HPDE6-E6E7 (cell line): ENCODE measurements at regions not wholly inside any gene's neighbourhood (a gene's known extent, or its start where the extent isn't known, plus 50 kb on each side); places are given as distances from the start of the nearest gene placed in this dataset.
"Not testable (repeated sequence)": the region's sequence is repeated elsewhere in the genome, so short reads cannot be mapped to it uniquely, and the experiment has no call there.

Experiments used
- DNase-seq: peaks from one replicate; pipeline ENCODE4 v3.0.0; 2011; ENCODE audit warnings: missing footprints; ENCODE audit errors: extremely low spot score

DNA sequence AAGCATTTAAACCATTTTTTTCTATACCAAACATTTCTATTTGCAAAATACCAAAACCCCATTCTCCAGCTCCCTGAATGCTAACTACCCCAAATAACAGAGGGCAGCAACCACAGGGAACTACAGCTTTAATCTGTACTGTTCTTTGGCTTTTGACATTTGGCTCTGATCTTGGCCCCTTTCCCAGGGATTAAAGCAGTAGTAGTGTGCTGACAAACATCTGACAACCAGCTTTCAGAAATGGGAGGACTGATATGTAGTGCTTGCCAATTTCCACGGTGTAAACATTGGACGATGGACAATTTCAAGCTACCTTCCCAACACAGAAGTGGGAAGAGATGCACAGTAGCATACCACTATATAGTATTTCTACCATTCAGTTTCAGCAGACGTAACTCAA is 88.4 kb upstream of the TEAD1 start:
- no peak for DNase-seq

DNA sequence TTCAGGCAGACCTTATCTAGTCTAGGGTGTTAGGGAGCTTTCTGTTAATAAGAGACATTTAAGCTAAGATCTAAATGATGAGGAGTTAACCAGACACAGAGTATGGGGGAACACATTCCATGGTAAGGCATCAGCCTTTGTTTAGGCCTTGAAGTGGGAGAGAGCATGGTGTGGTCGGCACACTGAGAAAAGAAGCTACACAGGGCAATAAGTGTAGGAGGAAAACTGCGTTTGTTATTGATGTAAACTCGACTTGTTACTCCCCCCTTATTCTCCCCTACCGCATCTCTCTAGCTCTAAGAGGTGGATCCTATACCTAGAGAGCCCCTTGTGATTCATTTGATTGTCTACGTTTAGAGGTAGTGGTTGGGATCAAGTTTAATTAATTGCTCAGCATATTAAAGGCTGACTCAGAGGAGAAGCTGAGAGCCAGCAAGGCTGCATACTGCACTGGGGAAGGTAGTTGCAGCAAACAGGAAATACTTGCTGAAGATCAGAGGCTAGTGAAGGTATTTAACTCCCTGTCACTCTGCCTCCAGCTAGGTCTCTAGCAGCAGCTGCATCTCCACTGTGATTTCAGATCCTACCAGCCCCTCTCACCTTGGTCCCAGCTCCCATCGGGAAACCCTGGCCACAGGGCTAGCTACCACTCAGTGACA is 86.8 kb upstream of the TEAD1 start:
- peak; percentile 13 for DNase-seq

DNA sequence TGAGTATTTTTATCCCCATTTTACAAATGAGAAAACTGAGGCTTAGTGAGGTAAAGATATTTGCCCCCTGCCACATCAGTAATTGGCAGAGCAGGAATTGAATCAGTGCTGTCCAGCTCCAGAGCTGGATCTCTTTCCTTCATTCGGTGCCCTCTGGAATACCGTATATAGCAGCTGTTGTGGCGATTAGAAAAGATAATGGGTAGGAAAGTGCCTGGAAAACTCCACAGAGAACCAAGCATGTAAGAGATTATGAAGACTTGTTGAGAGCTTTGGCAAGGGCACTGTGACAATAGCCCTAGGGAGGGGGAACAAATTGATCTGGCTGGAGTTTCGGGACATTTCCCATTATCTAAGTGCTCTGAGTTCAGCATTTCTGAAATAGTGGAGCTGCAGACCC is 82.5 kb upstream of the TEAD1 start:
- DNase-seq = no peak

DNA sequence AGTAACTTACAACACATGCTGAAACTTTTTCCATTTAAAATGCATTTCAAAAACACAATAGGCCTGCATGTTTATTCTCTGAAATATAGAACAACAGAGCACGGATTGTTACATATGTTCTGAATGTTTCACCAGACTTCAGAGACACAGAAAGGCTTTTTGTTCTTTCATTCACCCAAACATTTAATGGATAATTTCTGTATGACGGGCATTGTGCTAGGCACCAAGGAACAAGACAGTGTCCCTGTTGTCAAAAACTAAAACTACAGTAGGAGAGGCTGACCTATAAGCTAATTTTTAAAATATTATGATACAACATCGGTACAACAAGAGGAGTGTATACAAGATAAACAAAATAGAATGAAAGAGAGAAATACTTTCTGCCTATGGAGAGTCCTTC is 81.9 kb upstream of the TEAD1 start:
- no peak for DNase-seq

DNA sequence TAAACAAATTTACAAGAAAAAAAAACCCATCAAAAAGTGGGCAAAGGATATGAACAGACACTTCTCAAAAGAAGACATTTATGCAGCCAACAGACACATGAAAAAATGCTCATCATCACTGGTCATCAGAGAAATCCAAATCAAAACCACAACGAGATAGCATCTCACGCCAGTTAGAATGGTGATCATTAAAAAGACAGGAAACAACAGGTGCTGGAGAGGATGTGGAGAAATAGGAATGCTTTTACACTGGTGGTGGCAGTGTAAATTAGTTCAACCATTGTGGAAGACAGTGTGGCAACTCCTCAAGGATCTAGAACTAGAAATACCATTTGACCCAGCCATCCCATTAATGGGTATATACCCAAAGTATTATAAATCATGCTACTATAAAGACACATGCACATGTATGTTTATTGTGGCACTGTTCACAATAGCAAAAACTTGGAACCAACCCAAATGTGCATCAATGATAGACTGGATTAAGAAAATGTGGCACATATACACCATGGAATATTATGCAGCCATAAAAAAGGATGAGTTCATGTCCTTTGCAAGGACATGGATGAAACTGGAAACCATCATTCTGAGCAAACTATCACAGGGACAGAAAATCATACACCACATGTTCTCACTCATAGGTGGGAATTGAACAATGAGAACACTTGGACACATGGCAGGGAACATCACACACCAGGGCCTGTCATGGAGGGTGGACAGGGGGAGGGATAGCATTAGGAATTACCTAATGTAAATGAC is 79.0 kb upstream of the TEAD1 start:
- not testable (repeated sequence) for DNase-seq

DNA sequence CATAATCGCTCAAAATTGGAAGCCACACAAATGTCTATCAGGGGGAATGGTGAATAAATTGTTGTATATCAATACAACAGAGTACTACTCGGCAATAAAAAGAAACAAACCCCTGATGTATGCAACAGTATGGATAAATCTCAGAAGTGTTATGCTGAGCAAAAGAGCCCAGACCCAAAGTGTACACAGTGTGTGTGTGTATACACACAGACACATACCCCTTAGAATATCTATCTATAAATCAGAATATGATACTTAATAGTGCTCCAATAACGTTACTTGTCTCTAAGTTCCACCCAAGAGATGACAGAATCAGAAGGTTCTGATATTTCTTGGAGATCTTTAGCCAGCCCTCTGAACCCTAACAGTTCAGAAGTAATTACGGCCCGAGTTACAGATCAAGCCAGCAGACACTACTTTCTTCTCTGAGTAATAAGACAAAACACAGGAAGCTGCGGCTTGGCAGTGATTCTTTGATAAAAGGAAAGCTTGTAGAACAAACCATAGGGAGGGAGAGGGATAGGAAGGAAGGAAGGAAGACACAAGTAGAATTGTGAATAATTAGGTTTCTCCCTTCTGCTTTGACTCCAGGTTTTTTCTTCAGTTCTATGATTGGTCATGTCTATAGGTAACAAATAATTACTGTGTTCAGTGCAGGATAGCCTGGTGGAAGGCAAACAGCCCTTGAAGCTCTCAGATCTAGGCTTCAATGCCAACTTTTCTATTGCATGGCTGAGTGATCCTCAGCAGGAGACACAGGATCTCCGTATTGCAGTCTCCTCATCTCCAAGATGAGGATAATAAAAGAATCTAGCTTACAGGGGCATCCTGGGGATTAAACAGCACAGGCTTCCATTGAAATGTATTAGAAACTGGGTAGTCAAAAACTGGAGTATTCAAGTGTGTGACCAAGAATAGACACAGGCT is 75.6 kb upstream of the TEAD1 start:
- no peak for DNase-seq

DNA sequence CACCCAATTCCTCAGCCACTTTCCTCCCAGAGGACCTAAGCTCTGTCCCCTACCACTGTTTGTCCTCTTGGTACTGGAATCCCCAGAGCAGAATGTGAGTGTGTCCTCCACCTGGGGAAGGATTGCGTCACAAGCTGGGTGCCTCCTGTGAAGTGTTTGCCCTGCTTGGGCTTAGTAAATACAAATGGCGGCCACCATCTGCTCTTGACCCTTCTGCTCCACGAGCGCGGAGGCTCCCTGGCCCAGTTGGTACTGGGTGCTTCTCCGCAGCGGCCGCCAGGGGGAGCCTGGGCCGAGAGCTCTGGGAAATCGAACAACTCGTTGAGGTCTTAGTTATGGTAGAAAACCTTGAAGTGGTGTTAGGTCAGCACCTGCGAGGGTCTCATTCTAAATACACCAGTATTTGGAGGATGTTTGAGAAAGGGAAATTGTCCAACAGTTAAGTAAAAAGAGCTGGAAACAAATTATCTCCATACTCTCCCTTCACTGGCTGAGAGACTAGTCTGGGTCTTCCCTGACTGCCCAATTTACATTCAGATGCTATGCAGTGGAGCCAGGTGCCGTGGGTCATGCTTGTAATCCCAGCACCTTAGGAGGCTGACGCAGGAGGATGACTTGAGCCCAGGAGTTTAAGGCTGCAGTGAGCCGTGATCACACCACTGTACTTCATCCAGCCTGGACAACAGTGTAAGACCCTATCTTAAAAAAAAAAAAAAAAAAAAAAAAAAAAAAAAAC is 74.6 kb upstream of the TEAD1 start:
- DNase-seq = no peak

DNA sequence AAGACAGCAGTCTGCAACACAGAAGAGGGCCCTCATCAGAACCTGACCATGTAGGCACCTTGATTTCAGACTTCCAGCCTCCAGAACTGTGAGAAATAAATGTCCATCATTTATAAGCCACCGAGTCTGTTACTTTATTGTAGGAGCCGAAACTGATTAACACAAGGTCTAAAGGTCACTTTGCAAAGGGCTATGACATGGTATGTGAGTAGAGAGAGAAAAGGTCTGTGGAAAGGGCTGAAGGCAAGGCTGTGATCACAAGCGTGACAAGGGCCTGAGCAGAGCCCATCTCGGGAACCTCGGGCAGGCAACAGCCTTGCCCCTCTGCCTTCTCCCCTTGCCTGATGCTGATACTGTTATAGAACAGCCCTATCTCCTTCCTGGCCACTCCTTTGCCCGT is 73.4 kb upstream of the TEAD1 start:
- no peak for DNase-seq

DNA sequence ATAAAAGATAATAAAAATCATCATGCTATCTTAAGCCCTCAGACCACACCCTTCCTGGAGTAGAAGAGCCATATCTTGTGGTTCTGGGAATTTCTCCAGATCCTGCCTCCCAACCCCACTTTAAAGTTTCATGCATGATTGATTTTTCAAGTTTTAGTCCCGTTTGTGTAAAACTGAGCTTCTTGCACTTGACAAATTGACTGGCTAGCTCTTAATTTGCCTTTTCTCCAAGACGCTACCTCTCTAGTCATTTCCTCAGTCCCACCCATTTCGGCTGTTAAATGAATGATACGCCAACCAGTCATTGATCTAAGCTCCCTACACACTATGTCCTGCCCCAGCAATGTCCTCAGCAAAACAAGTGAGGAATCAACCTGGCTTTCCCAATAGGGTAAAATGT is 71.8 kb upstream of the TEAD1 start:
- DNase-seq = no peak

DNA sequence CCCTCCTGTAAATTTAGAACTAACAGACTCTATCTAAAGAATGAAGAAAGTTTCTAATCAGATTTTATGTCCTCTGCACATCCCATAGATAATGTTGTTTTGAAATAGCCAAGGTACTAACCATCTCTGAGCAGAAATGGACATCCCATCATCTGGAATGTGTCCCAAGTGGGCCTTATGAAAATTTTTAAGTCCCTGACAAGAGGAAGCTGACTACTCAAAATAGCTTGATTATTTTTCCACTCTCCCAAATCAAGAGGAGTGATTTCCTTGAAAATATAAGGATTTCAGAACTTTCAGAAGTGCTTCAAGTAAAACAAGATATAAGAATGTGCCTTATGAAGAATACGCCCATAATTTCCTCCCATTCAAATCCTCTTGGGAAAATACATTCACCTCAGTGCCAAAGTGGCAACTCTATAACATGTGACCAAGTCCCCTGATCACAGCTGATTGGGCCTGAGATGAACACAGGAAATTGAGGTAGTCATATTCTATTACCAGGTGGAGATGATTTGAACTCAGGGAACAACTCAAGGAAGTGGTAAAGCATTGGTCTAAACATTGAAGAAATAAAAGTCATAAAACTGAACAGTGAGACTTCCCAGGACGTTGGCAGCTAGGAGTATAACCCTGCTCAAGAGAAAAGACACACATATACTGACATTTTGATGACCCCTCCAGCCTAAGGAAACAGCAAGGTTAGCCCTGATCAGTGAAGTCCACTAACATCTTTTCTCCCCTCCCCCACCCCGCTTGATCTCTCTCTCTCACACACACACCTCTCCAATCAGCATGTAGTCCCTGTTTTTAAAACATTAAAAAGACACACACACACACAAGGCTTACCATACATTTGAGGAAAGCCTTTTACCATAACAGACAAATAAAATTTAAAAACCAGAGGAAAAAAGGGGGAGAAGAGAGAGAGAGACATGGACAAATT is 70.8 kb upstream of the TEAD1 start:
- no peak for DNase-seq

DNA sequence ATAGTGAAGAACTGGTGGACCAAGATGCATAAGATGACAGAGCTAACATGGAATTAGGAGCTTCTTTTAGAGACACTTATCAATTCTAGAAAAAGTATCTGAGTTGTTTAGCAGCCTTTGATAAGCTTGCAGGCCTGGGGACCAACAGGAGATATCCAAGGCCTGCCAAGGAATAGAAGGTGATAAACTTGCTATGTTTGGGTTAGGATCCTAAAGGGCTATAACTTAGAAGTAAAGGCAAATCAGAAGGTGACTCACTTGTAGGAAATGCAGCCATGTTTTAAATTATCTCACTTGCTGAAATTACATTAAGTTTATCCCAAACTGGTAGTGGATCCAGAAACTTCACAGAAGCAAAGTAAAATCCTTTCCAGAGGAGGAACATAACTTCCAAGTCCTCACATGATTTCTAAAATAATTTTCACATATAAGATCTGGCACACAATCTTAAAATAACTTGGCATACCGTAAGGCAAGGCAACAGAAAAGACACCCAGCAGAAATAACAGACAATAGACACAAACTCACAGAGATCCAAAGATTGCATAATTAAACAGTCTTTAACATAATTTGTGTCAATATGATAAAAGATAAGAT is 69.6 kb upstream of the TEAD1 start:
- DNase-seq = no peak

DNA sequence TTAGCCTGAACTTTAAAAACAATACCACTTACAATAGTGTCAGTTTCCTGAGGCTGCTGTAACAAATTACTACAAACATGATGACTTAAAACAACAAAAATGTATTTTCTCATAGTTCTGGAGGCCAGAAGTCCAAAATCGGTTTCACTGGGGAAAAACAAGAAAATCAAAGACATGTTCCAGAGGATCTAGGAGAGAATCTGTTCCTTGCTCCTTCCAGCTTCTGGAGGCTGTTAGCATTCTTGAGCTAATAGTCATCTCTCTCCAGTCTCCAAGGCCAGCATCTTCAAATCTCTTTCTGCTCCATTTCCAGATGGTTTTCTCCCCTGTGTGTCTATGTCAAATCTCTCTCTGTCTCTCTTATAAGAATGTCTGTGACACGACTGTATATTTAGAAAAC is 67.6 kb upstream of the TEAD1 start:
- DNase-seq = no peak

DNA sequence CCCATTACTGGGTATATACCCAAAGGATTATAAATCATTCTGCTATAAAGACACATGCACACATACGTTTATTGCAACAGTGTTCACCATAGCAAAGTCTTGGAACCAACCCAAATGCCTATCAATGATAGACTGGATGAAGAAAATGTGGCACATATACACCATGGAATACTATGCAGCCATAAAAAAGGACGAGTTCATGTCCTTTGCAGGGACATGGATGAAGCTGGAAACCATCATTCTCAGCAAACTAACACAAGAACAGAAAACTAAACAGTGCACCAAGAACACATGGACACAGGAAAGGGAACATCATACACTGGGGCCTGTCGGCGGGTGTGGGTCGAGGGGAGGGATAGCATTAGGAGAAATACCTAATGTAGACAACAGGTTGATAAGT is 65.5 kb upstream of the TEAD1 start:
- not testable (repeated sequence) for DNase-seq

DNA sequence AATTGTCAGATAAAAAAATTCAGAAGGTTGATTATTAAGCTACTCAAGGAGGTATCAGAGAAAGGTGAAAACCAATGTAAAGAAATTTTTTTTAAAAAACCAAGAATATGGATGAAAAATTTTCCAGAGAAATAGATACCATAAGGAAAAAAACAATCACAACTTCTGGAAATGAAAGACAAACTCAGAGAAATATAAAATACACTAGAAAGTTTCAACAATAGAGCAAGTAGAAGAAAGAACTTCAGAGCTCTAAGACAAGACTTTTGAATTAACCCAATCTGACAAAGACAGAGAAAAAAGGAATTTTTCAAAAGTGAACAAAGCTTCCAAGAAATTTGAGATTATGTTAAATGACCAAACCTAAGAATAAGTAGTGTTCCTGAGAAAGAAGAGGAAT is 62.9 kb upstream of the TEAD1 start:
- no peak for DNase-seq

DNA sequence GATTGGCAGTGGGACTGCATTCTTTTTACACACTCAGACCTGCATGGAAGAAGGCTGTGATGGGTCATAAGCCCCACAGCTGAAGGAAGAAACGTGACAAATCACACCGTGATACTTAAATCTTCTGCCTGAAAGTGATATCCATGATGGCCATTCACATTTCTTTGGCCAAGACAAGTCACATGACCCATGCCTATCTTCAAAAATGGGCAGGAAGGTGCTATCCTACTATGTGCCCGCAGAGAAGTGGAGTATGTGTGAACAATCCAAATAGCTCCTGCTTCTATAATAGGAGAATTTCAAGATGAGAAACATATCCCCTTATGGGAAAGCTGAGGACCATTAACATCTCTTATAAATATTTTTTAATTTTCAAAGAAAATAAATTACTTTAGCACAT is 56.6 kb upstream of the TEAD1 start:
- no peak for DNase-seq

DNA sequence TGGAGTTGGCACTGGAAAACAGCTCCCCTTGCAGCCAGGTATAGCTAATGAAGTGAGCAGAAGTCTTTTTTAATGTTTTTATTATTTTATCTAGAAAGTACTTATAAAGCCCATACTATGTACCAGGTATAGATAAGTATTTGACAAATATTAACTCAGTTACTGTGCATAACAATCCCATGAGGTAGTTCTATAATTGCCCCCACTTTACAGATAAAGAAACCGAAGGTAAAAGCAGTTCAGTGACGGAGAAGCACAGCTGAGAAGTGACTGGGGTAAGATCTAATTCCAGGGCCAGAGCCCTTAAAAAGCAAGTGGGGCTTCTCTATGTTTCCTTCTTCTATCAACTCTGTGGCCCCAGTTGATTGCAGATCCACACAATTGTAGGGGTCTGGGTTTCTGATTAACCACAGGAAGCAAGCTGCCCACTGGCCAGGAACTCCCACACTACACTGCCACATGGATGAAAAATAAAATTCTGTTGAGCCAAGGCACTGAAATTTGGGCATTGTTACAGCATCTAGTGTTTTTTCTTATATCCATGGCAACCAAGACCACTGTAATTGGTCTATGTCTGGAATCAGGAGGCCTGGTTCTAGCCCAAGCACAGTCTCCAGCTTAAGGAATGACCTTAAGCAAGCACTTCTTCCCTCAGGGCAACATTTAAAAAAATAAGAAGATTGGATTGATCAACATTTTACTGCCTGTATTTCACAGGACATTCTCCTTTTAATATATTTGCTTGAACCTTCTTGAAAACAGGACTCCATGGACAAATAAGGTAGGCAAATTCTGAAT is 55.3 kb upstream of the TEAD1 start:
- DNase-seq = no peak

DNA sequence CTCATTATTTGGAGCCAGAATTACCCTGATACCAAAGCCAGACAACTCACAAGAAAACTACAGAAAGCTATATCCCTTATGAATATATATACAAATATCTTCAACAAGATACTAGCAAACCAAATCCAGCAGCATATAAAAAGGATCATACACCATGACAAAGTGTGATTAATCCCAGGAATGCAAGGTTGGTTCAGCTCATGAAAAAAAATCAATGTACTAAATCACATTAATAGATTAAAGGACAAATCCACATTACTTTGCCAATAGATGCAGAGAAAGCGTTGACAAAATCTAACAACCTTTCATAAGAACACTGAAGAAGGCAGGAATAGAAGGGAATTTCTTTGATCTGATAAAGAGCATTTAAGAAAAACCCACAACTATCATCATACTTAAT is 50.4 kb upstream of the TEAD1 start:
- DNase-seq = no peak
